ENCODE measurements at regions not wholly inside any gene's neighbourhood (a gene's known extent, or its start where the extent isn't known, plus 50 kb on each side); places are given as distances from the start of the nearest gene placed in this dataset.

GRCh38 chr3:144407335-144407734 is 435.7 kb downstream of the DIPK2A start:
- Histone ChIP-seq H3K4me3 (ENCODE audit: low read depth, low read length) (no peak overlapping the region), H3K27me3 (ENCODE audit: control insufficient read depth, insufficient read depth, low read length) (no peaks in the 10 kb centered on the region), H3K27ac (ENCODE audit: low read depth, low read length) (no peak overlapping the region), H3K9me3 (ENCODE audit: control insufficient read depth, insufficient read depth, low read length) (no peaks in the 10 kb centered on the region)
- TF ChIP-seq CTCF (IDR thresholded peaks at IDR 0.05; ENCODE audit: low read depth, low read length): no peak
- ChIA-PET POLR2A (no interaction called here), CTCF (no interaction called here)
- no peak for DNase-seq (ENCODE audit: low read depth, low spot score)

GRCh38 chr3:144409319-144409718 is 437.7 kb downstream of the DIPK2A start:
- Histone ChIP-seq H3K27ac (ENCODE audit: low read depth, low read length) (no peak overlapping the region), H3K4me3 (ENCODE audit: low read depth, low read length) (no peak overlapping the region), H3K9me3 (ENCODE audit: control insufficient read depth, insufficient read depth, low read length) (no peaks in the 10 kb centered on the region), H3K27me3 (ENCODE audit: control insufficient read depth, insufficient read depth, low read length) (no peaks in the 10 kb centered on the region)
- POLR2A ChIA-PET: no interaction called here
- no peak for DNase-seq (ENCODE audit: low read depth, low spot score)
- TF ChIP-seq CTCF (IDR thresholded peaks at IDR 0.05; ENCODE audit: low read depth, low read length): no peak
- CTCF ChIA-PET: no interaction called here

- TF ChIP-seq CTCF (IDR thresholded peaks at IDR 0.05; ENCODE audit: low read depth, low read length): no peak
- POLR2A ChIA-PET: no interaction called here
- Histone ChIP-seq H3K9me3 (ENCODE audit: control insufficient read depth, insufficient read depth, low read length) (no peaks in the 10 kb centered on the region), H3K4me3 (ENCODE audit: low read depth, low read length) (no peak overlapping the region), H3K27ac (ENCODE audit: low read depth, low read length) (no peak overlapping the region), H3K27me3 (ENCODE audit: control insufficient read depth, insufficient read depth, low read length) (no peaks in the 10 kb centered on the region)
- CTCF ChIA-PET: no interaction called here
- DNase-seq (ENCODE audit: low read depth, low spot score): no peak
These were observed 441.4 kb downstream of the DIPK2A start for GRCh38 chr3:144413068-144413467.

GRCh38 chr3:144415492-144415891 is 443.9 kb downstream of the DIPK2A start:
- H3K9me3 ChIP-seq (ENCODE audit: control insufficient read depth, insufficient read depth, low read length): no peaks in the 10 kb centered on the region
- no peak for DNase-seq (ENCODE audit: low read depth, low spot score)
- TF ChIP-seq CTCF (IDR thresholded peaks at IDR 0.05; ENCODE audit: low read depth, low read length): no peak
- POLR2A ChIA-PET: no interaction called here
- CTCF ChIA-PET: no interaction called here
- H3K27ac ChIP-seq (ENCODE audit: low read depth, low read length): no peak overlapping the region
- H3K4me3 ChIP-seq (ENCODE audit: low read depth, low read length): no peak overlapping the region
- no peaks in the 10 kb centered on the region for H3K27me3 ChIP-seq (ENCODE audit: control insufficient read depth, insufficient read depth, low read length)

- CTCF ChIA-PET: no interaction called here
- POLR2A ChIA-PET: no interaction called here
- Histone ChIP-seq H3K27ac (ENCODE audit: low read depth, low read length) (no peak overlapping the region), H3K27me3 (ENCODE audit: control insufficient read depth, insufficient read depth, low read length) (no peaks in the 10 kb centered on the region), H3K4me3 (ENCODE audit: low read depth, low read length) (no peak overlapping the region), H3K9me3 (ENCODE audit: control insufficient read depth, insufficient read depth, low read length) (no peaks in the 10 kb centered on the region)
- no peak for TF ChIP-seq CTCF (IDR thresholded peaks at IDR 0.05; ENCODE audit: low read depth, low read length)
- no peak for DNase-seq (ENCODE audit: low read depth, low spot score)
These were observed 453.0 kb downstream of the DIPK2A start for GRCh38 chr3:144424606-144425005.
